NB4 (cell line): ENCODE measurements at regions not wholly inside any gene's neighbourhood (a gene's known extent, or its start where the extent isn't known, plus 50 kb on each side); places are given as distances from the start of the nearest gene placed in this dataset.

Source experiments
- DNase-seq: peaks from one replicate; pipeline ENCODE4 v3.0.0; 2010; ENCODE audit warnings: low read depth
- H3K4me3 ChIP-seq: one replicate; pipeline ENCODE4 v1.5.1; 2011; ENCODE audit warnings: mild to moderate bottlenecking, low read depth, low read length, moderate library complexity
- CTCF ChIP-seq: IDR thresholded peaks from one replicate; pipeline ENCODE4 v1.5.1; 2012; ENCODE audit warnings: low read depth, low read length
- MAX ChIP-seq: IDR thresholded peaks from 2 replicates; pipeline ENCODE4 v1.6.1; 2011; ENCODE audit warnings: low read depth, low read length
- MYC ChIP-seq: IDR thresholded peaks from 2 replicates; pipeline ENCODE4 v1.6.1; 2011; ENCODE audit warnings: low read depth, low read length
- POLR2A ChIP-seq: IDR thresholded peaks from 2 replicates; pipeline ENCODE4 v1.6.1; 2011; ENCODE audit warnings: mild to moderate bottlenecking; ENCODE audit not compliant: insufficient read length; ENCODE audit errors: extremely low read depth

- no peak overlapping the region for H3K4me3 ChIP-seq
- DNase-seq: no peak
- TF ChIP-seq POLR2A (no peak), MAX (no peak), MYC (no peak), CTCF (no peak)
Measured at GRCh38 chr1:204769997-204770396, 84.5 kb upstream of the LRRN2 start.

- H3K4me3 ChIP-seq: no peak overlapping the region
- DNase-seq: no peak
- TF ChIP-seq MAX (no peak), CTCF (no peak)
Measured at GRCh38 chr1:204771358-204771757, 85.8 kb upstream of the LRRN2 start.

- no peak for DNase-seq
- no peak for TF ChIP-seq POLR2A
- TF ChIP-seq MAX: no peak
- no peak for TF ChIP-seq MYC
- no peak for TF ChIP-seq CTCF
- no peak overlapping the region for H3K4me3 ChIP-seq
Measured at GRCh38 chr1:204773246-204773645, 87.7 kb upstream of the LRRN2 start.

- no peak overlapping the region for H3K4me3 ChIP-seq
- DNase-seq: no peak
- TF ChIP-seq MAX: no peak
Measured at GRCh38 chr1:204775546-204775945, 90.0 kb upstream of the LRRN2 start.

GRCh38 chr1:204777591-204777990 is 92.1 kb upstream of the LRRN2 start:
- H3K4me3 ChIP-seq: no peak overlapping the region
- TF ChIP-seq MYC: no peak
- TF ChIP-seq CTCF: no peak
- TF ChIP-seq POLR2A: no peak
- TF ChIP-seq MAX: no peak
- no peak for DNase-seq

- no peak overlapping the region for H3K4me3 ChIP-seq
- no peak for DNase-seq
- TF ChIP-seq CTCF (no peak), POLR2A (no peak), MYC (no peak), MAX (no peak)
Measured at GRCh38 chr1:204780630-204781029, 90.0 kb upstream of the NFASC start.
